Upper lobe of right lung (tissue), 1 donor: ENCODE measurements at regions not wholly inside any gene's neighbourhood (a gene's known extent, or its start where the extent isn't known, plus 50 kb on each side); places are given as distances from the start of the nearest gene placed in this dataset.

Source experiments
- ATAC-seq: fragments of 200-7000 bp; cut with Tn5 transposase; one replicate; pipeline ENCODE4 v1.9.1; 2020; ENCODE audit warnings: mild to moderate bottlenecking, moderate library complexity
- DNase-seq: peaks from one replicate; pipeline ENCODE4 v3.0.0-alpha.2; 2020
- H3K27ac ChIP-seq: fragments of 200-600 bp; one replicate; pipeline ENCODE4 v1.8.0; 2022
- H3K27me3 ChIP-seq: fragments of 200-600 bp; one replicate; pipeline ENCODE4 v1.8.0; 2022; ENCODE audit warnings: mild to moderate bottlenecking
- H3K36me3 ChIP-seq: fragments of 200-600 bp; one replicate; pipeline ENCODE4 v1.8.0; 2022
- H3K4me1 ChIP-seq: fragments of 200-600 bp; one replicate; pipeline ENCODE4 v1.8.0; 2022
- H3K4me3 ChIP-seq: fragments of 200-600 bp; one replicate; pipeline ENCODE4 v1.8.0; 2022; ENCODE audit warnings: mild to moderate bottlenecking
- H3K9me3 ChIP-seq: fragments of 200-600 bp; one replicate; pipeline ENCODE4 v1.8.0; 2022
- CTCF ChIP-seq: fragments of 200-600 bp; IDR thresholded peaks from one replicate; pipeline ENCODE4 v1.8.0; 2022; ENCODE audit warnings: antibody characterized with exemption
- intact Hi-C: fragments of 100-400 bp; cut with DNase I; formaldehyde crosslinking; loops from one replicate; pipeline ENCODE4 v1.11.0; 2022
- donor health status: DM: no; HTN: yes; CAD: no; lungs with severe emphysema.

GRCh38 chr16:88288303-88288702 is 94.5 kb upstream of the ZNF469 start:
- intact Hi-C loops = no loop called here
- DNase-seq (no peak), ATAC-seq (no peak)
- no peak overlapping the region for H3K4me3 ChIP-seq
- peaks cover 11% of the 10 kb centered on the region for H3K9me3 ChIP-seq
- no peak for TF ChIP-seq CTCF
- H3K27ac ChIP-seq = no peak overlapping the region
- H3K27me3 ChIP-seq = peaks cover 8% of the 10 kb centered on the region
- H3K4me1 ChIP-seq = no peaks in the 10 kb centered on the region
- H3K36me3 ChIP-seq = no peaks in the 10 kb centered on the region

- no peak for DNase-seq
- H3K4me3 ChIP-seq = no peak overlapping the region
- H3K4me1 ChIP-seq = no peaks in the 10 kb centered on the region
- H3K36me3 ChIP-seq = no peaks in the 10 kb centered on the region
- no peak for ATAC-seq
- intact Hi-C loops = no loop called here
- H3K27ac ChIP-seq = no peak overlapping the region
- peaks cover 13% of the 10 kb centered on the region for H3K27me3 ChIP-seq
- peaks cover 11% of the 10 kb centered on the region for H3K9me3 ChIP-seq
- no peak for TF ChIP-seq CTCF
Observed at GRCh38 chr16:88289001-88289400, 93.8 kb upstream of the ZNF469 start.

- peaks cover 11% of the 10 kb centered on the region for H3K9me3 ChIP-seq
- no peak for DNase-seq
- intact Hi-C loops = no loop called here
- H3K36me3 ChIP-seq = no peaks in the 10 kb centered on the region
- peaks cover 13% of the 10 kb centered on the region for H3K27me3 ChIP-seq
- TF ChIP-seq CTCF = no peak
- H3K4me3 ChIP-seq = no peak overlapping the region
- no peak overlapping the region for H3K27ac ChIP-seq
- no peaks in the 10 kb centered on the region for H3K4me1 ChIP-seq
- ATAC-seq = no peak
Observed at GRCh38 chr16:88289561-88289960, 93.2 kb upstream of the ZNF469 start.

- H3K9me3 ChIP-seq = peaks cover 11% of the 10 kb centered on the region
- no peaks in the 10 kb centered on the region for H3K36me3 ChIP-seq
- no peak for ATAC-seq
- H3K27ac ChIP-seq = no peak overlapping the region
- DNase-seq = no peak
- H3K4me1 ChIP-seq = no peaks in the 10 kb centered on the region
- TF ChIP-seq CTCF = no peak
- H3K27me3 ChIP-seq = peaks cover 13% of the 10 kb centered on the region
- H3K4me3 ChIP-seq = no peak overlapping the region
- intact Hi-C loops = no loop called here
Observed at GRCh38 chr16:88289968-88290401, 92.8 kb upstream of the ZNF469 start.

GRCh38 chr16:88290850-88291830 is 91.6 kb upstream of the ZNF469 start:
- Histone ChIP-seq H3K9me3 (peaks cover 11% of the 10 kb centered on the region), H3K27ac (no peak overlapping the region), H3K4me3 (no peak overlapping the region), H3K4me1 (no peaks in the 10 kb centered on the region), H3K27me3 (peaks cover 13% of the 10 kb centered on the region), H3K36me3 (no peaks in the 10 kb centered on the region)
- no peak for DNase-seq
- no peak for TF ChIP-seq CTCF
- ATAC-seq = no peak
- intact Hi-C loops = no loop called here
